Medulla oblongata (tissue), 1 donor: ENCODE measurements at regions not wholly inside any gene's neighbourhood (a gene's known extent, or its start where the extent isn't known, plus 50 kb on each side); places are given as distances from the start of the nearest gene placed in this dataset.
A peak's percentile ranks its signal among the peaks of the same experiment; 100 is the strongest.

Experiments
- DNase-seq: peaks from one replicate; pipeline ENCODE4 v3.0.0-alpha.2; 2015; ENCODE audit errors: extremely low spot score

GRCh38 chr6:29999416-29999815, 57.1 kb downstream of the HLA-A start:
- no peak for DNase-seq

GRCh38 chr6:30000156-30000791, 57.9 kb downstream of the HLA-A start:
- DNase-seq = no peak

GRCh38 chr6:30002871-30003270, 58.2 kb upstream of the POLR1H start:
- no peak for DNase-seq

- no peak for DNase-seq
These were observed 55.6 kb upstream of the POLR1H start for GRCh38 chr6:30005482-30005881.

- DNase-seq = peak; percentile 40
These were observed 54.6 kb upstream of the POLR1H start for GRCh38 chr6:30006170-30007131.

GRCh38 chr6:30007132-30007764, 53.8 kb upstream of the POLR1H start:
- no peak for DNase-seq

- no peak for DNase-seq
These were observed 52.0 kb upstream of the POLR1H start for GRCh38 chr6:30009113-30009512.
